Transverse colon (tissue), 4 donors: ENCODE measurements at regions not wholly inside any gene's neighbourhood (a gene's known extent, or its start where the extent isn't known, plus 50 kb on each side); places are given as distances from the start of the nearest gene placed in this dataset.

Experiments used
- DNase-seq: peaks from one replicate; pipeline ENCODE4 v3.0.0-alpha.2; 2019
- H3K27ac ChIP-seq, 4 donors: fragments of 200-600 bp; sonication (generic); 2 replicates each; pipeline ENCODE4 v1.5.1; 2016 to 2018; ENCODE audit warnings: inconsistent platforms in 4 of 4
- H3K27me3 ChIP-seq: fragments of 200-600 bp; sonication (generic); 2 replicates; pipeline ENCODE4 v1.5.1; 2017; ENCODE audit warnings: inconsistent platforms
- H3K36me3 ChIP-seq, 4 donors: fragments of 200-600 bp; sonication (generic); 2 replicates each; pipeline ENCODE4 v1.5.1; 2017 to 2019; ENCODE audit warnings: inconsistent platforms in 4 of 4
- H3K4me1 ChIP-seq, 4 donors: fragments of 200-600 bp; sonication (generic); 2 replicates each; pipeline ENCODE4 v1.5.1; 2017 to 2020; ENCODE audit warnings: inconsistent platforms in 4 of 4
- H3K4me3 ChIP-seq, 4 donors: fragments of 200-600 bp; sonication (generic); 1 replicate in 1 of 4; 2 replicates in 3 of 4; pipeline versions ENCODE4 v1.5.1 to v1.6.1; 2017 to 2019; ENCODE audit warnings: inconsistent platforms in 4 of 4
- H3K9me3 ChIP-seq, 2 donors: fragments of 200-600 bp; sonication (generic); 2 replicates each; pipeline ENCODE4 v1.5.1; 2017 to 2019; ENCODE audit warnings: inconsistent platforms in 2 of 2
- CTCF ChIP-seq, 5 experiments: fragments of 200-600 bp in 3 of 5; fragments of 450-650 bp in 2 of 5; sonication (generic) in 3 of 5; IDR thresholded peaks; 1 replicate in 2 of 5; 2 replicates in 3 of 5; pipeline ENCODE4 v1.5.1; 2016 to 2017; ENCODE audit warnings: antibody characterized with exemption in 5 of 5, inconsistent platforms in 3 of 5, mild to moderate bottlenecking in 2 of 5, moderate library complexity in 1 of 5
- EP300 ChIP-seq: sonication (generic); formaldehyde crosslinking; IDR thresholded peaks from one replicate; pipeline ENCODE4 v1.6.1; 2017; ENCODE audit warnings: antibody characterized with exemption, low read depth
- POLR2A ChIP-seq: fragments of 450-650 bp; IDR thresholded peaks from one replicate; pipeline ENCODE4 v1.6.1; 2016; ENCODE audit warnings: antibody characterized with exemption, mild to moderate bottlenecking, moderate library complexity
- POLR2AphosphoS5 ChIP-seq, 3 donors: sonication (generic); formaldehyde crosslinking; IDR thresholded peaks; one replicate each; pipeline ENCODE4 v1.6.1; 2016; ENCODE audit warnings: antibody characterized with exemption in 3 of 3
- WGBS, 2 donors: methylation state at CpG; one replicate each; pipeline ENCODE4 v1.1.5; 2018; ENCODE audit warnings: low coverage in 1 of 2; 5-methylcytosine and 5-hydroxymethylcytosine counted together
- in situ Hi-C, 4 donors: fragments of 200-750 bp; cut with MboI; loops; one replicate each; pipeline versions ENCODE4 v1.15.0 to v1.15.1; 2017; ENCODE audit warnings: low sequenced_read_pairs in 3 of 4, low pct_ligation_motif_present in 1 of 4, low pct_unique_long_range_greater_than_20kb in 1 of 4
- intact Hi-C: fragments of 100-400 bp; cut with DNase I; formaldehyde crosslinking; loops from one replicate; pipeline ENCODE4 v1.15.1; 2023; ENCODE audit warnings: low total_unique reads

GRCh38 chr1:96865731-96866685 is 144.4 kb downstream of the PTBP2 start:
- Histone ChIP-seq H3K4me3 (no peak overlapping the region), H3K9me3 (no peaks in the 10 kb centered on the region), H3K36me3 (no peaks in the 10 kb centered on the region), H3K27me3 (no peaks in the 10 kb centered on the region), H3K4me1 (no peaks in the 10 kb centered on the region), H3K27ac (peak overlapping the region; percentile 5 to 63 (median 56))
- in situ Hi-C loops = no loop called here
- intact Hi-C loops = no loop called here
- peak; percentile 42 to 78 (median 64) for TF ChIP-seq POLR2AphosphoS5 (IDR thresholded peaks at IDR 0.05)
- no peak for TF ChIP-seq EP300
- no peak for DNase-seq
- 33 to 45% methylated on average over 2 to 3 of the region's 3 CpGs for WGBS, 2 donors

GRCh38 chr1:96872757-96873156 is 151.2 kb downstream of the PTBP2 start:
- 70 to 89% methylated on average over 1 to 2 of the region's 2 CpGs for WGBS, 2 donors

GRCh38 chr1:96878640-96879039 is 157.1 kb downstream of the PTBP2 start:
- no peak for DNase-seq
- Histone ChIP-seq H3K4me1 (no peaks in the 10 kb centered on the region), H3K9me3 (no peaks in the 10 kb centered on the region), H3K27me3 (no peaks in the 10 kb centered on the region), H3K36me3 (no peaks in the 10 kb centered on the region), H3K4me3 (no peak overlapping the region), H3K27ac (no peak overlapping the region)
- TF ChIP-seq POLR2A (no peak), EP300 (no peak), POLR2AphosphoS5 (IDR thresholded peaks at IDR 0.05) (no peak), CTCF (IDR thresholded peaks at IDR 0.05) (no peak)
- intact Hi-C loops (no loop called here), in situ Hi-C loops (no loop called here)
- 67% methylated on average over 1 of the region's 1 CpG; no CpG with 5 or more reads in 1 of the 2 donors for WGBS, 2 donors

More at GRCh38 chr1:96872757-96873156, 151.2 kb downstream of the PTBP2 start:
- H3K4me1 ChIP-seq = no peaks in the 10 kb centered on the region
- DNase-seq = no peak
- H3K4me3 ChIP-seq = no peak overlapping the region
- no peaks in the 10 kb centered on the region for H3K27me3 ChIP-seq
- no peaks in the 10 kb centered on the region for H3K36me3 ChIP-seq
- peaks cover 6 to 9% of the 10 kb centered on the region in 2 donors for H3K9me3 ChIP-seq
- TF ChIP-seq CTCF (IDR thresholded peaks at IDR 0.05) = no peak
- H3K27ac ChIP-seq = no peak overlapping the region
- intact Hi-C loops = no loop called here
- in situ Hi-C loops = no loop called here

GRCh38 chr1:96880626-96881025 is 159.0 kb downstream of the PTBP2 start:
- in situ Hi-C loops = no loop called here
- H3K27ac ChIP-seq = no peak overlapping the region
- H3K27me3 ChIP-seq = no peaks in the 10 kb centered on the region
- DNase-seq = no peak
- intact Hi-C loops = no loop called here
- no peaks in the 10 kb centered on the region for H3K36me3 ChIP-seq
- no peak overlapping the region for H3K4me3 ChIP-seq
- H3K9me3 ChIP-seq = no peaks in the 10 kb centered on the region
- H3K4me1 ChIP-seq = no peaks in the 10 kb centered on the region
- TF ChIP-seq POLR2AphosphoS5 (IDR thresholded peaks at IDR 0.05) = no peak
- TF ChIP-seq EP300 = no peak

GRCh38 chr1:96882096-96882495 is 160.5 kb downstream of the PTBP2 start:
- intact Hi-C loops (no loop called here), in situ Hi-C loops (no loop called here)
- DNase-seq = no peak
- Histone ChIP-seq H3K4me1 (no peaks in the 10 kb centered on the region), H3K9me3 (no peaks in the 10 kb centered on the region), H3K27me3 (no peaks in the 10 kb centered on the region), H3K36me3 (no peaks in the 10 kb centered on the region), H3K27ac (no peak overlapping the region), H3K4me3 (no peak overlapping the region)
- TF ChIP-seq EP300 (no peak), POLR2A (no peak), CTCF (IDR thresholded peaks at IDR 0.05) (no peak)
- WGBS, 2 donors = 69 to 75% methylated on average over 2 of the region's 2 CpGs
